Esophagus squamous epithelium (tissue), 5 donors: ENCODE measurements at regions not wholly inside any gene's neighbourhood (a gene's known extent, or its start where the extent isn't known, plus 50 kb on each side); places are given as distances from the start of the nearest gene placed in this dataset.

Experiments used
- DNase-seq: peaks from one replicate; lab custom pipeline; 2025; lab: John Stamatoyannopoulos, UW
- H3K27ac ChIP-seq, 4 donors: fragments of 200-600 bp; sonication (generic); one replicate each; pipeline ENCODE4 v1.5.1; 2016 to 2019; ENCODE audit warnings: mild to moderate bottlenecking in 1 of 4
- H3K27me3 ChIP-seq, 4 donors: fragments of 200-600 bp; sonication (generic); 1 replicate in 3 of 4; 2 replicates in 1 of 4; pipeline versions ENCODE4 v1.5.1 to v1.6.0; 2017 to 2021; ENCODE audit warnings: antibody characterized with exemption in 1 of 4
- H3K36me3 ChIP-seq, 3 donors: fragments of 200-600 bp; sonication (generic); one replicate each; pipeline ENCODE4 v1.5.1; 2016 to 2019
- H3K4me1 ChIP-seq, 3 donors: fragments of 200-600 bp; sonication (generic); one replicate each; pipeline ENCODE4 v1.5.1; 2017 to 2019
- H3K4me3 ChIP-seq, 4 donors: fragments of 200-600 bp; sonication (generic); 1 replicate in 3 of 4; 2 replicates in 1 of 4; pipeline ENCODE4 v1.5.1; 2016 to 2019; ENCODE audit warnings: mild to moderate bottlenecking in 2 of 4, moderate library complexity in 1 of 4
- H3K9me3 ChIP-seq, 3 donors: fragments of 200-600 bp; sonication (generic); one replicate each; pipeline ENCODE4 v1.5.1; 2016 to 2019
- POLR2A ChIP-seq, 4 donors: fragments of 450-650 bp; IDR thresholded peaks; one replicate each; pipeline ENCODE4 v1.6.1; 2017; ENCODE audit warnings: antibody characterized with exemption in 4 of 4, mild to moderate bottlenecking in 4 of 4, moderate library complexity in 3 of 4
- WGBS, 2 donors: methylation state at CpG; one replicate each; pipeline ENCODE4 v1.1.5; 2018; 5-methylcytosine and 5-hydroxymethylcytosine counted together
- intact Hi-C: fragments of 100-400 bp; cut with DNase I; formaldehyde crosslinking; loops from one replicate; pipeline ENCODE4 v1.15.0; 2022
- TF ChIP-seq, protein P1 (sequence below), 6 experiments: fragments of 450-650 bp in 4 of 6; fragments of 200-600 bp in 2 of 6; sonication (generic) in 2 of 6; IDR thresholded peaks; one replicate each; pipeline ENCODE4 v1.5.1; 2016 to 2019; ENCODE audit warnings: antibody characterized with exemption in 6 of 6, mild to moderate bottlenecking in 4 of 6, moderate library complexity in 4 of 6
- donor health status: DM: yes; HTN: yes; CAD: no.

DNA sequence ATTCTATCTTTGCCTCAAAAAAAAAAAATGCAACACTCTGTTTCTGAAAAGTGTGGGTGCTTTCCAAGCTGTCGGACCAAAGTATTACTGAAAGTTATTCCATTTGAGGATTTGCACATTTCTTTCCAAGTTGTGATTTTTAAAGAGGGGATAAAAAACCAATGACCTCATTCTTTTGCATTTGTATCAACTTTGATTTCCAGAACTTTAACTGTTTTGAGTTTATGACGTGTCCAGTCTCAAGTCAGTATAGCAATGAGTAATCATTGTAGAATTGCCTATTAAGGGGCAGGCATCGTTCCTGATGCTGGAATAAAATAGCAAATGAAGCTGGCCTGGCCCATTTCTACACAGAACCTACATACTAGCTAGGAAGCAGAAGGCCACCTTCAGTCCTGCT is 229.6 kb upstream of the RBFOX1 start:
- intact Hi-C loops = no loop called here
- H3K4me1 ChIP-seq = no peaks in the 10 kb centered on the region
- DNase-seq = no peak
- H3K27ac ChIP-seq = no peak overlapping the region
- no peaks in the 10 kb centered on the region for H3K9me3 ChIP-seq
- no peaks in the 10 kb centered on the region for H3K36me3 ChIP-seq
- TF ChIP-seq, protein P1, sequence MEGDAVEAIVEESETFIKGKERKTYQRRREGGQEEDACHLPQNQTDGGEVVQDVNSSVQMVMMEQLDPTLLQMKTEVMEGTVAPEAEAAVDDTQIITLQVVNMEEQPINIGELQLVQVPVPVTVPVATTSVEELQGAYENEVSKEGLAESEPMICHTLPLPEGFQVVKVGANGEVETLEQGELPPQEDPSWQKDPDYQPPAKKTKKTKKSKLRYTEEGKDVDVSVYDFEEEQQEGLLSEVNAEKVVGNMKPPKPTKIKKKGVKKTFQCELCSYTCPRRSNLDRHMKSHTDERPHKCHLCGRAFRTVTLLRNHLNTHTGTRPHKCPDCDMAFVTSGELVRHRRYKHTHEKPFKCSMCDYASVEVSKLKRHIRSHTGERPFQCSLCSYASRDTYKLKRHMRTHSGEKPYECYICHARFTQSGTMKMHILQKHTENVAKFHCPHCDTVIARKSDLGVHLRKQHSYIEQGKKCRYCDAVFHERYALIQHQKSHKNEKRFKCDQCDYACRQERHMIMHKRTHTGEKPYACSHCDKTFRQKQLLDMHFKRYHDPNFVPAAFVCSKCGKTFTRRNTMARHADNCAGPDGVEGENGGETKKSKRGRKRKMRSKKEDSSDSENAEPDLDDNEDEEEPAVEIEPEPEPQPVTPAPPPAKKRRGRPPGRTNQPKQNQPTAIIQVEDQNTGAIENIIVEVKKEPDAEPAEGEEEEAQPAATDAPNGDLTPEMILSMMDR (IDR thresholded peaks at IDR 0.05) = no peak
- no peak for TF ChIP-seq POLR2A (IDR thresholded peaks at IDR 0.05)
- H3K4me3 ChIP-seq = no peak overlapping the region
- no peaks in the 10 kb centered on the region for H3K27me3 ChIP-seq
- 59 to 81% methylated on average over 3 of the region's 3 CpGs for WGBS, 2 donors

DNA sequence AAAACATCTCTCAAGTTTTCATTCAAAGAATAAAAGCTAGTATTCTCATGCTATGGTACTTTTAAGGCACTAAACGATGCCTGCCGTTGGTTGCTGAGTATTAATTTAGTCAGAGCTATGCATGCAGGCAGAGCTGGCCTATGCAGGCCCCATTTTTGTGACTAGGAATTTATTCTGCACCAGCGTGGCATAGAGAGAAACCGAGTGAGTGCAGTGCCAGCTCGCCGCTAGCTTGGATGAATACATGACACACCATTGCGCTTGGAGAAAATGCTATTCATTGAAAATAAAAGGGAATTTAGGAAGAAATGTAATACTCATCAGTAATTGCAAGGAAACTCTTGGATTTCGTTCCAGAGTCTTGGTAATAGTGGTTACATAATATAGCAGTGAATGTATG is 231.6 kb upstream of the RBFOX1 start:
- TF ChIP-seq, protein P1 (IDR thresholded peaks at IDR 0.05) = no peak
- no peak for TF ChIP-seq POLR2A (IDR thresholded peaks at IDR 0.05)
- 74 to 81% methylated on average over 8 of the region's 8 CpGs for WGBS, 2 donors
- intact Hi-C loops = no loop called here

DNA sequence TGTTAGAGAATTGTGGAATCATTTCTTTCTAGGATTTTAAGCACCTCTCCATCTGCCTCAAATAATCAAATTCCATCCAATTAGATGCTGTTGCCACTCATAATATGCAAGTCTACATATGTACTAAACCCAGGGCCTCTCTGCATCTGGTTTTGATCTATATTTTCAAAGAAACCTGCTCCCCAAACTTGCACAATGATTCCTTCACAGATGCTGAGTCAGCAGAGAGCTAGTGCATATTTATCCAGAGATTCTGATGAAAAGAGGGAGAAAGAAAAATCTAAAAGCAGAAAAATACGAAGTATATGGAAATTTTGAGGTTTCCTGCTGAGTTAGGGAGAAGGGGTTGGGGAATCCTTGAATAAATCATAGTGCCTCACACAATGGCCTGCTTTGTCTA is 235.1 kb upstream of the RBFOX1 start:
- WGBS, 2 donors = 11 to 26% methylated on average over 1 of the region's 1 CpG
- no peak overlapping the region for H3K4me3 ChIP-seq
- TF ChIP-seq, protein P1 (IDR thresholded peaks at IDR 0.05) = no peak
- no peak for TF ChIP-seq POLR2A (IDR thresholded peaks at IDR 0.05)

More for the DNA sequence above, 231.6 kb upstream of the RBFOX1 start:
- Histone ChIP-seq H3K27me3 (no peaks in the 10 kb centered on the region), H3K9me3 (no peaks in the 10 kb centered on the region), H3K27ac (no peak overlapping the region), H3K4me3 (no peak overlapping the region), H3K4me1 (no peaks in the 10 kb centered on the region), H3K36me3 (no peaks in the 10 kb centered on the region)
- no peak for DNase-seq

DNA sequence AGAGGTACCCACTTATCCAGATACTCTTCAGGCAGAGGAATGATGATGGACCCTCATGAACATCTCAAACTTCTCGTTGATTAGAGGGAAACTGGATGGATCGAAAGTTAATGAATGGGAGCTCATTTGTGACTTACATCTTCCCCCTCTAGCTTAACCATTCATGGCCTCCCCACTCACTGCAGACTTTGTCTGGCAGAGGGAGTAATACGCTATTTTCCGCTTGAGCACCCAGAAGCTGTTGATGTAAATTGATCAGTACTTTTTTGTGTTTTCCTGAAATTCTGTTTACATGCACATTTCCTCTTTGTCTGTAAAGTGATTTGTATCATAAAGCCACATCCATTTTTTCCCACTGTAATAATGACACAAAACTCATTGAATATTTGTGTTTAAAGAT is 239.1 kb upstream of the RBFOX1 start:
- 86 to 90% methylated on average over 4 of the region's 4 CpGs for WGBS, 2 donors
- intact Hi-C loops = no loop called here

More for the DNA sequence above, 235.1 kb upstream of the RBFOX1 start:
- H3K36me3 ChIP-seq = no peaks in the 10 kb centered on the region
- H3K27me3 ChIP-seq = no peaks in the 10 kb centered on the region
- intact Hi-C loops = no loop called here
- H3K9me3 ChIP-seq = no peaks in the 10 kb centered on the region
- no peaks in the 10 kb centered on the region for H3K4me1 ChIP-seq
- H3K27ac ChIP-seq = no peak overlapping the region
- DNase-seq = no peak

DNA sequence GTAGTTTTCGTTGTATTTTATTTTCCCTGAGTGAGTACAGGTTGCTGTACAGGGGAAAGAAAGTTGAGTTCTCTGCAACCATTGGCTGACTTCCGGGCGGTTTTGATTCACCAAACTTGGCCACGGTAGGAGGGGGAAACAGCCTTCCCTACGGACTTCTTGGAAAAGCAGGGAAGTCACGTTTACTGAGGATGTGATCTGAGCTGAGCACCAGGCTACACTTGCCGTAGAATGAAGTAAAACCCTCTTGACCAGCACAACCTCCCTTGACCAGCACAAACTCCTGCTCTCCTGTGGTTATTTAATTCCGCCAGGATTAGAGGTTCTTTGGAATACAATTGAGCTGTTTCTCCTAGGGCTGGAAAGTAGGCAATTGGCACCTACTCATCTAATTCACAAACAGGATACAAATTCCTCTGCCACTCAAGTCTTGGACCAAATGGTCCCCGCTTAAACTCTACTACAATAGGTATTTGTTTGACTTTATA is 242.0 kb upstream of the RBFOX1 start:
- Histone ChIP-seq H3K4me3 (no peak overlapping the region), H3K27me3 (no peaks in the 10 kb centered on the region), H3K9me3 (no peaks in the 10 kb centered on the region), H3K27ac (no peak overlapping the region), H3K4me1 (no peaks in the 10 kb centered on the region), H3K36me3 (no peaks in the 10 kb centered on the region)
- intact Hi-C loops = no loop called here
- TF ChIP-seq, protein P1 (IDR thresholded peaks at IDR 0.05) = no peak
- TF ChIP-seq POLR2A (IDR thresholded peaks at IDR 0.05) = no peak
- no peak for DNase-seq
- WGBS, 2 donors = 36 to 50% methylated on average over 7 to 9 of the region's 9 CpGs

More for the DNA sequence above, 239.1 kb upstream of the RBFOX1 start:
- no peak overlapping the region for H3K27ac ChIP-seq
- H3K36me3 ChIP-seq = no peaks in the 10 kb centered on the region
- TF ChIP-seq POLR2A (IDR thresholded peaks at IDR 0.05) = no peak
- TF ChIP-seq, protein P1 (IDR thresholded peaks at IDR 0.05) = no peak
- H3K4me1 ChIP-seq = no peaks in the 10 kb centered on the region
- DNase-seq = no peak
- H3K27me3 ChIP-seq = no peaks in the 10 kb centered on the region
- no peak overlapping the region for H3K4me3 ChIP-seq
- no peaks in the 10 kb centered on the region for H3K9me3 ChIP-seq
